Stimulated activated CD8-positive, alpha-beta memory T cell treated with anti-CD3 and anti-CD28 coated beads, Interleukin-12 subunit alpha, Interleukin-12 subunit beta, amount 100 ng/mL, for 24 hours (primary cell): ENCODE measurements at regions not wholly inside any gene's neighbourhood (a gene's known extent, or its start where the extent isn't known, plus 50 kb on each side); places are given as distances from the start of the nearest gene placed in this dataset.
"Not testable (repeated sequence)": the region's sequence is repeated elsewhere in the genome, so short reads cannot be mapped to it uniquely, and the experiment has no call there.

Experiments used
- DNase-seq: peaks from one replicate; pipeline ENCODE4 v3.0.0-alpha.2; 2020; ENCODE audit errors: extremely low read depth

- not testable (repeated sequence) for DNase-seq
Measured at GRCh38 chr14:86905386-86905926, 1087.5 kb downstream of the GALC start.

GRCh38 chr14:86902176-86902950 lies 1090.6 kb downstream of the GALC start:
- no peak for DNase-seq

GRCh38 chr14:86897704-86898513 lies 1095.1 kb downstream of the GALC start:
- no peak for DNase-seq

GRCh38 chr14:86897224-86897623 lies 1095.8 kb downstream of the GALC start:
- DNase-seq, result no peak

GRCh38 chr14:86896701-86897100 lies 1096.3 kb downstream of the GALC start:
- no peak for DNase-seq

- DNase-seq, result no peak
Measured at GRCh38 chr14:86892152-86892956, 1100.6 kb downstream of the GALC start.

GRCh38 chr14:86885280-86885679 lies 1107.7 kb downstream of the GALC start:
- DNase-seq, result no peak

GRCh38 chr14:86884498-86884897 lies 1108.5 kb downstream of the GALC start:
- no peak for DNase-seq

GRCh38 chr14:86882818-86883217 lies 1110.2 kb downstream of the GALC start:
- no peak for DNase-seq

- no peak for DNase-seq
Measured at GRCh38 chr14:86865934-86866333, 1127.0 kb downstream of the GALC start.

- DNase-seq, result no peak
Measured at GRCh38 chr14:86858591-86858990, 1134.4 kb downstream of the GALC start.

GRCh38 chr14:86858031-86858430 lies 1135.0 kb downstream of the GALC start:
- no peak for DNase-seq

- no peak for DNase-seq
Measured at GRCh38 chr14:86852530-86852929, 1140.5 kb downstream of the GALC start.

- DNase-seq, result no peak
Measured at GRCh38 chr14:86847140-86847539, 1145.8 kb downstream of the GALC start.

- no peak for DNase-seq
Measured at GRCh38 chr14:86838363-86838762, 1154.6 kb downstream of the GALC start.

GRCh38 chr14:86826661-86827060 lies 1166.3 kb downstream of the GALC start:
- DNase-seq, result no peak

GRCh38 chr14:86824167-86824566 lies 1168.8 kb downstream of the GALC start:
- no peak for DNase-seq

- DNase-seq, result no peak
Measured at GRCh38 chr14:86823581-86823980, 1169.4 kb downstream of the GALC start.

GRCh38 chr14:86815341-86815740 lies 1177.6 kb downstream of the GALC start:
- no peak for DNase-seq

- no peak for DNase-seq
Measured at GRCh38 chr14:86802726-86803125, 1190.3 kb downstream of the GALC start.

- DNase-seq, result no peak
Measured at GRCh38 chr14:86799244-86799647, 1193.7 kb downstream of the GALC start.

GRCh38 chr14:86798330-86798729 lies 1194.7 kb downstream of the GALC start:
- no peak for DNase-seq
